HG03439 (cell line): ENCODE measurements at regions not wholly inside any gene's neighbourhood (a gene's known extent, or its start where the extent isn't known, plus 50 kb on each side); places are given as distances from the start of the nearest gene placed in this dataset.

Source experiments
- ATAC-seq: cut with Tn5 transposase; IDR thresholded peaks from one replicate; pipeline ENCODE4 v1.9.1; 2021; ENCODE audit warnings: mild to moderate bottlenecking, moderate library complexity; ENCODE audit not compliant: unreplicated experiment

- ATAC-seq, result no peak
Measured at GRCh38 chr6:22621701-22622100, 52.3 kb downstream of the HDGFL1 start.

GRCh38 chr6:22622351-22622750 is 53.0 kb downstream of the HDGFL1 start:
- ATAC-seq, result no peak

- ATAC-seq, result no peak
Measured at GRCh38 chr6:22622813-22623212, 53.4 kb downstream of the HDGFL1 start.

GRCh38 chr6:22627644-22628043 is 58.3 kb downstream of the HDGFL1 start:
- no peak for ATAC-seq

GRCh38 chr6:22631091-22631490 is 61.7 kb downstream of the HDGFL1 start:
- no peak for ATAC-seq

GRCh38 chr6:22632581-22633145 is 63.3 kb downstream of the HDGFL1 start:
- no peak for ATAC-seq

- ATAC-seq, result no peak
Measured at GRCh38 chr6:22636452-22636851, 67.1 kb downstream of the HDGFL1 start.

- no peak for ATAC-seq
Measured at GRCh38 chr6:22637782-22638181, 68.4 kb downstream of the HDGFL1 start.

- ATAC-seq, result no peak
Measured at GRCh38 chr6:22638320-22638719, 69.0 kb downstream of the HDGFL1 start.

GRCh38 chr6:22642254-22642653 is 72.9 kb downstream of the HDGFL1 start:
- ATAC-seq, result no peak

- no peak for ATAC-seq
Measured at GRCh38 chr6:22643780-22644179, 74.4 kb downstream of the HDGFL1 start.

- no peak for ATAC-seq
Measured at GRCh38 chr6:22647719-22648118, 78.4 kb downstream of the HDGFL1 start.

- no peak for ATAC-seq
Measured at GRCh38 chr6:22651731-22652130, 82.4 kb downstream of the HDGFL1 start.

- ATAC-seq, result no peak
Measured at GRCh38 chr6:22653980-22654610, 84.7 kb downstream of the HDGFL1 start.

GRCh38 chr6:22656706-22657351 is 87.5 kb downstream of the HDGFL1 start:
- no peak for ATAC-seq

GRCh38 chr6:22657352-22657980 is 88.1 kb downstream of the HDGFL1 start:
- no peak for ATAC-seq

- ATAC-seq, result no peak
Measured at GRCh38 chr6:22658183-22658582, 88.8 kb downstream of the HDGFL1 start.

GRCh38 chr6:22658934-22659333 is 89.6 kb downstream of the HDGFL1 start:
- no peak for ATAC-seq

- no peak for ATAC-seq
Measured at GRCh38 chr6:22664968-22665367, 95.6 kb downstream of the HDGFL1 start.

- ATAC-seq, result no peak
Measured at GRCh38 chr6:22666021-22666420, 96.7 kb downstream of the HDGFL1 start.

- no peak for ATAC-seq
Measured at GRCh38 chr6:22666586-22666985, 97.2 kb downstream of the HDGFL1 start.

GRCh38 chr6:22667855-22668254 is 98.5 kb downstream of the HDGFL1 start:
- ATAC-seq, result no peak
